Smooth muscle cell (in vitro differentiated cells): ENCODE measurements at regions not wholly inside any gene's neighbourhood (a gene's known extent, or its start where the extent isn't known, plus 50 kb on each side); places are given as distances from the start of the nearest gene placed in this dataset.

Experiments
- DNase-seq: peaks from one replicate; lab custom pipeline; 2025; ENCODE audit not compliant: unreplicated experiment; lab: John Stamatoyannopoulos, UW
- H2AFZ ChIP-seq: fragments of 200-600 bp; sonication (generic); 2 replicates; pipeline ENCODE4 v1.6.0; 2016; ENCODE audit warnings: antibody characterized with exemption, low read depth, mild to moderate bottlenecking
- H3F3A ChIP-seq: fragments of 200-600 bp; sonication (generic); 2 replicates; pipeline ENCODE4 v1.6.0; 2017; ENCODE audit warnings: antibody characterized with exemption, low read depth
- H3K27ac ChIP-seq: fragments of 200-600 bp; sonication (generic); 2 replicates; pipeline ENCODE4 v1.5.1; 2016; ENCODE audit warnings: low read depth, mild to moderate bottlenecking
- H3K27me3 ChIP-seq: fragments of 200-600 bp; sonication (generic); 2 replicates; pipeline ENCODE4 v1.6.1; 2016; ENCODE audit warnings: low read depth, mild to moderate bottlenecking
- H3K36me3 ChIP-seq: fragments of 200-600 bp; sonication (generic); 2 replicates; pipeline ENCODE4 v1.5.1; 2016; ENCODE audit warnings: low read depth
- H3K4me1 ChIP-seq: fragments of 200-600 bp; sonication (generic); 2 replicates; pipeline ENCODE4 v1.5.1; 2016; ENCODE audit warnings: low read depth
- H3K4me2 ChIP-seq: fragments of 200-600 bp; sonication (generic); 2 replicates; pipeline ENCODE4 v1.6.0; 2016; ENCODE audit warnings: mild to moderate bottlenecking
- H3K4me3 ChIP-seq: fragments of 200-600 bp; sonication (generic); 2 replicates; pipeline ENCODE4 v1.5.1; 2016; ENCODE audit warnings: mild to moderate bottlenecking
- H3K79me2 ChIP-seq: fragments of 200-600 bp; sonication (generic); 2 replicates; pipeline ENCODE4 v1.6.0; 2016; ENCODE audit warnings: low read depth, mild to moderate bottlenecking
- H3K9ac ChIP-seq: fragments of 200-600 bp; sonication (generic); 2 replicates; pipeline ENCODE4 v1.6.0; 2016; ENCODE audit warnings: low read depth
- H3K9me3 ChIP-seq: fragments of 200-600 bp; sonication (generic); replicated peaks from 2 replicates; pipeline ENCODE4 v1.5.1; 2016; ENCODE audit warnings: low read depth
- H4K20me1 ChIP-seq: fragments of 200-600 bp; sonication (generic); 2 replicates; pipeline ENCODE4 v1.6.0; 2016; ENCODE audit warnings: low read depth
- CTCF ChIP-seq: fragments of 200-600 bp; sonication (generic); IDR thresholded peaks from 2 replicates; pipeline ENCODE4 v1.5.1; 2017; ENCODE audit warnings: borderline replicate concordance, mild to moderate bottlenecking, antibody characterized with exemption; ENCODE audit not compliant: insufficient read depth, poor library complexity, severe bottlenecking
- WGBS: methylation state at CpG from one replicate; pipeline ENCODE4 v1.1.7; 2016; ENCODE audit warnings: low lambda C conversion rate; 5-methylcytosine and 5-hydroxymethylcytosine counted together

GRCh38 chr3:145902166-145902565, 258.8 kb downstream of the PLOD2 start:
- no peak overlapping the region for H3K4me2 ChIP-seq
- no peaks in the 10 kb centered on the region for H4K20me1 ChIP-seq
- no peak for TF ChIP-seq CTCF
- H3K4me1 ChIP-seq = no peaks in the 10 kb centered on the region
- no peak overlapping the region for H3K4me3 ChIP-seq
- H2AFZ ChIP-seq = no peak overlapping the region
- no peaks in the 10 kb centered on the region for H3F3A ChIP-seq
- H3K27ac ChIP-seq = no peak overlapping the region
- no peaks in the 10 kb centered on the region for H3K36me3 ChIP-seq
- no peaks in the 10 kb centered on the region for H3K9me3 ChIP-seq
- no peaks in the 10 kb centered on the region for H3K27me3 ChIP-seq
- H3K79me2 ChIP-seq = no peaks in the 10 kb centered on the region
- no peak for DNase-seq
- 33% methylated on average over 1 of the region's 1 CpG for WGBS
- no peak overlapping the region for H3K9ac ChIP-seq

GRCh38 chr3:145903472-145904013, 257.4 kb downstream of the PLOD2 start:
- Histone ChIP-seq H3K27me3 (no peaks in the 10 kb centered on the region), H3K4me1 (no peaks in the 10 kb centered on the region), H3K9ac (no peak overlapping the region), H3K79me2 (no peaks in the 10 kb centered on the region), H3K27ac (no peak overlapping the region), H3F3A (no peaks in the 10 kb centered on the region), H3K36me3 (no peaks in the 10 kb centered on the region), H3K9me3 (no peaks in the 10 kb centered on the region), H4K20me1 (no peaks in the 10 kb centered on the region), H3K4me2 (no peak overlapping the region), H2AFZ (no peak overlapping the region), H3K4me3 (no peak overlapping the region)
- DNase-seq = no peak
- WGBS = 96% methylated on average over 12 of the region's 12 CpGs
- no peak for TF ChIP-seq CTCF

- Histone ChIP-seq H3K9me3 (no peaks in the 10 kb centered on the region), H3K79me2 (no peaks in the 10 kb centered on the region), H3K4me2 (no peak overlapping the region), H3K9ac (no peak overlapping the region), H4K20me1 (no peaks in the 10 kb centered on the region), H2AFZ (no peak overlapping the region), H3K36me3 (no peaks in the 10 kb centered on the region), H3K4me3 (no peak overlapping the region), H3F3A (no peaks in the 10 kb centered on the region), H3K27me3 (no peaks in the 10 kb centered on the region), H3K4me1 (no peaks in the 10 kb centered on the region), H3K27ac (no peak overlapping the region)
- WGBS = 96% methylated on average over 7 of the region's 7 CpGs
- no peak for TF ChIP-seq CTCF
- no peak for DNase-seq
Measured at GRCh38 chr3:145904138-145904537, 256.8 kb downstream of the PLOD2 start.

GRCh38 chr3:145906301-145906700, 254.7 kb downstream of the PLOD2 start:
- no peak for DNase-seq
- no peak overlapping the region for H3K4me2 ChIP-seq
- H3F3A ChIP-seq = no peaks in the 10 kb centered on the region
- no peak for TF ChIP-seq CTCF
- H3K36me3 ChIP-seq = no peaks in the 10 kb centered on the region
- H3K9ac ChIP-seq = no peak overlapping the region
- no peaks in the 10 kb centered on the region for H4K20me1 ChIP-seq
- no peak overlapping the region for H2AFZ ChIP-seq
- no peak overlapping the region for H3K4me3 ChIP-seq
- H3K27ac ChIP-seq = no peak overlapping the region
- H3K4me1 ChIP-seq = no peaks in the 10 kb centered on the region
- no peaks in the 10 kb centered on the region for H3K9me3 ChIP-seq
- no peaks in the 10 kb centered on the region for H3K79me2 ChIP-seq
- no peaks in the 10 kb centered on the region for H3K27me3 ChIP-seq
